Cerebellar cortex (tissue), 1 donor: ENCODE measurements at regions not wholly inside any gene's neighbourhood (a gene's known extent, or its start where the extent isn't known, plus 50 kb on each side); places are given as distances from the start of the nearest gene placed in this dataset.
A peak's percentile ranks its signal among the peaks of the same experiment; 100 is the strongest.

Experiments used
- DNase-seq: peaks from one replicate; pipeline ENCODE4 v3.0.0-alpha.2; 2015; ENCODE audit warnings: low spot score

- DNase-seq: no peak
Measured at GRCh38 chr4:146998157-146998556, 52.5 kb upstream of the TTC29 start.

GRCh38 chr4:147003956-147004809 is 58.5 kb upstream of the TTC29 start:
- DNase-seq: no peak

- no peak for DNase-seq
Measured at GRCh38 chr4:147006229-147006628, 60.6 kb upstream of the TTC29 start.

GRCh38 chr4:147009875-147010274 is 64.2 kb upstream of the TTC29 start:
- no peak for DNase-seq

- no peak for DNase-seq
Measured at GRCh38 chr4:147011411-147011810, 65.7 kb upstream of the TTC29 start.

GRCh38 chr4:147012059-147012707 is 66.5 kb upstream of the TTC29 start:
- DNase-seq: no peak

- no peak for DNase-seq
Measured at GRCh38 chr4:147014946-147015345, 69.3 kb upstream of the TTC29 start.

- DNase-seq: no peak
Measured at GRCh38 chr4:147015491-147015890, 69.8 kb upstream of the TTC29 start.

GRCh38 chr4:147017081-147017480 is 71.4 kb upstream of the TTC29 start:
- no peak for DNase-seq

GRCh38 chr4:147019091-147019490 is 73.4 kb upstream of the TTC29 start:
- peak; percentile 30 for DNase-seq

GRCh38 chr4:147020456-147020855 is 74.8 kb upstream of the TTC29 start:
- DNase-seq: no peak

- DNase-seq: no peak
Measured at GRCh38 chr4:147025042-147025441, 79.4 kb upstream of the TTC29 start.

- no peak for DNase-seq
Measured at GRCh38 chr4:147029296-147029695, 83.6 kb upstream of the TTC29 start.

- no peak for DNase-seq
Measured at GRCh38 chr4:147034372-147034771, 88.7 kb upstream of the TTC29 start.

- peak; percentile 70 for DNase-seq
Measured at GRCh38 chr4:147037069-147037468, 91.4 kb upstream of the TTC29 start.

GRCh38 chr4:147039976-147040575 is 94.4 kb upstream of the TTC29 start:
- DNase-seq: no peak

GRCh38 chr4:147040874-147041273 is 95.2 kb upstream of the TTC29 start:
- no peak for DNase-seq

GRCh38 chr4:147041376-147041775 is 95.7 kb upstream of the TTC29 start:
- DNase-seq: no peak

- DNase-seq: no peak
Measured at GRCh38 chr4:147042046-147042445, 96.4 kb upstream of the TTC29 start.

- DNase-seq: peak; percentile 57
Measured at GRCh38 chr4:147044241-147044640, 98.6 kb upstream of the TTC29 start.

GRCh38 chr4:147049946-147050345 is 104.3 kb upstream of the TTC29 start:
- DNase-seq: no peak

GRCh38 chr4:147050356-147050765 is 104.7 kb upstream of the TTC29 start:
- DNase-seq: no peak

- DNase-seq: no peak
Measured at GRCh38 chr4:147052361-147052760, 106.7 kb upstream of the TTC29 start.
